ENCODE measurements at regions not wholly inside any gene's neighbourhood (a gene's known extent, or its start where the extent isn't known, plus 50 kb on each side); places are given as distances from the start of the nearest gene placed in this dataset.

DNA sequence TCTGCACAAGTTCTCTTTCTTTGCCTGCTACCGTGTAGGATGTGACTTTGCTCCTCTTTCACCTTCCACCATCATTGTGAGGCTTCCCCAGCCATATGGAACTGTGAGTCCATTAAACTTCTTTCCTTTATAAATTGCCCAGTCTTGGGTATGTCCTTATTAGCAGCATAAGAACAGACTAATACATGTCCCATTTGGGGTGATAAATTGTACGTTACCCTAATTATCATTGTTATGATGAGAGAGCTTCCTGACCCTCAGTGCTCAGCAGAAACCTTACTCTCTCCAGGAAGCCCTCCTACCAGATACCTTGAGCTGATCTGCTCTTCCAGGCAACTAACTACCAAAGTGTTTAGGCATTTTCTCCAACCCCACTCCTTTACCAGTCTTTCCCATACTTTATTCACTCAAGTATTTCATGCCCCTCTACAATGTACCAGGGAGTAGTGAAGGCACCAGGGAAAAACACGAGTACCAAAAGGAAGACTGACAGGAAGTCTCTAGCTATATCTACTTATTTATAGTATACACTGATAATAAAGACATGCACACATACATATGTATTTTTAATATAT, 196.2 kb downstream of the MYCN start:
- DNase-seq (ENCODE audit: low read depth): no peak

DNA sequence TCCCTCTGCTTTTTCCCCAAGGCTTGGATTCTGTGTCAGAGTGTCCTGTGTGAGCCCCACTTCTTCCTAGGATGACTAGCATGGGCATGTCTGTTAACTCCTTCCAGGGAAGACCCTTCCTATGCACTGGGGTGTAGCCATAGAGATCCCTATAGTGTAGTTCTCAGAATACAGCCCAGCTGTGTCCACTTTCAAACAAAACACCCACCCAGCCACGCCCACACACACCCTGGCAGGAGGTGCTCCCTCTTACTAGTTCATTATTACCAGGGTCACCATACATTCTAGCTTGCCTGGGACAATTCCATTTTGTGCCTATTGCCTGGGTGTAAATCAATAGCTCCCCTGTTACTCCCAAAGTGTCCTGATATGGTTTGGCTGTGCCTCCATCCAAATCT, 195.6 kb downstream of the MYCN start:
- DNase-seq (ENCODE audit: low read depth): no peak

DNA sequence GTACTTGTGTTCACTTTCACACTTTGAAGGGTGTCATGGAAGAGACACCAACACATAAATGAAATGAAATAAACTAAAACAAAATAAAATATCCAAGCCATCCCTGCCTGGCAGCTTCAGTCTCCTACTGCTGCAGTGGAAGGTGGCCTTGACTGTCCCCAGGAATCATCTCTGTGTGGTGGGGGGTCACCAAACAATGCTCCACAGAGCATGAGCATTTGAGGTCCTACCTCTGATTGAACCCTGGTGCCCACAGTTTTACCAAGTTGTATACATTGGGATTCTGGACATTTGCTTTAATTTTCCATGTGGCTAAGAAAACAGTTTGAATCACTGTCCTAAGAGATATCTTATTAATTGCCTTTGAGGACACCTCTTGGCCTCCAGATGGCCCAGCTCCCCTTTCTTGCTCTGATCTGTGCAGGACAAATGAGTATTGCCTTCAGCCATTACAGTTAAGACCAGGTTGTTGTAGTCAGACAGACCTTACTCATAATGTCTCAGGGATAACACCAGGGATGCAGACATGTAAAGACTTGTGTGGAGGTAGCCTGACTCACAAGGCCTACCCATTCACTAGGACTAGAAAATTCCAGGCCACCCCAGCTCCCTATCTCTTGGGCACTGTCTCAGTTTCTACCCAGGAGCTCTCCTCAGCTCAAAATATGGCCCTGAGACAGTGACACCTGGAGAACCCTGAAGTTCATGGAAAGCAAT, 195.0 kb downstream of the MYCN start:
- no peak for DNase-seq (ENCODE audit: low read depth)

DNA sequence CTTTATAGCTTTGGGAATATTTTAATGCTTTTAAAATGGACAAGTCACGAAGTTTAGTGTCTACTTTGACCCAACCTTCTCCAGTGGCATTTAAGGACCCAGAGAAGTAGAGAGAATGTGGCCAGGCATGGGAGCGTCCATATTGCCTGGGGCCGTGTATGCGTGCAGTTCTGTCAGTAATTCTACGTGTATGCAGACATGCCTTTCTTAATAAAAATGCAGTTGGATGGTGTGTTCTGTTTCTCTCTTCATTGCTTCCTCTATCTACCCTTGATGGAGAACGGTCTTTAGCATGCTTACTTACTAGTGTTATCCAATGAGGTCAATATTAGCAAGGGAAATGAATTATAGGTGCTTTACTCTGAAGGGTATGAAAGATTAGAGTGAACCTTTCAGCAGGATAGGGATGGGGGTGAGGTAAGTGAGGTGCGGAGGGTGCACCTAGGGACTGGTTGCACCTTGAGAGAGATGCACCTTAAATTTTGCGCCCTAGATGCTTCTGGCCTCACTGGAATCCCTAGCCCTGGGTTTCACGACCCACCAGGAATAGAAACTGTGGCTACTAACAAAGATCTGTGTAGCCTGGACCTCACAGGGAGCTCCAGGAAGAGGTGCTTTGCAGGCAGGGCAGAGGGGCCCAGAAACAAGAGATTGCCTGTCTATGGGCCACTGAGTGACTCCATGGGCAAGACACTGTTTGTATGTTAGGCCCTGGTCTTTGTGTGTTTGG, 194.3 kb downstream of the MYCN start:
- no peak for DNase-seq (ENCODE audit: low read depth)

DNA sequence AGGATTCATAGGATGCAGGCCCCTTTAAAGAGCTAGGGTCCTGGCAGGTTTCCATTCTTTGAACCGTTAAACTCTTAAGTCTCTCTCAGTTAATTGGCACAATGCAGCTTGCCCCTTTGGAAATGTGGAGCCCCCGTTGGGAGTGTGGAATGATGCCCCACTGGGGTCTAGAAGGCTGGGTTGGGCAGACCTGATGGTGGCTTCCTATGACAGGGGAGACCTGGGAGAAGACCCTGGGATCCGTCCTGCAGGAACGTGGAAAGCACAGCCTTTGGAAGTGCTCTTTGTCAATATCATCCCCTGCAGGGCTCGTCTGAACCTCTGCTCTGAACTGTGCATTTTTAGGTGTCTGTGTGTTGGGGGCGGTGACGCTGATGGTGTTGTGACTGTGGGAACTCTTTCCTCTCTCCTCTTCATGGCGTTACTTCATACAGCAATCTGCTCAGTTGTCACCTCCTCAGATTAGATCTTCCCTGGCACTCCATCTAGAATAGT, 190.6 kb downstream of the MYCN start:
- no peak for DNase-seq (ENCODE audit: low read depth)

DNA sequence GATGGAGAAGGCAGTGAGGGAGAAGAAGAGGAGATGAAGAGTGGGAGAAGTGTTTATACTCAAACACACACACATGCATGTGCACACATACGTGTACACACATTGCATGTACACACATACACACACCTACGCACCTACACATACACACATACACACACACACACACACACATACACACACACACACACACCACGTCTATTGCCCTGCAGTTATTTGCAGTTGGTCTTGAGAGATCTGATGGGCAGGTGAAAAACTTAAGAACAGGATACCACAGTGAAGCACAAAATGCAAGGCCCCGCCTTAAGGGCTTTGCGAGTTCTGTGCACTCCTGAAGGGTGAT, 190.2 kb downstream of the MYCN start:
- no peak for DNase-seq (ENCODE audit: low read depth)

DNA sequence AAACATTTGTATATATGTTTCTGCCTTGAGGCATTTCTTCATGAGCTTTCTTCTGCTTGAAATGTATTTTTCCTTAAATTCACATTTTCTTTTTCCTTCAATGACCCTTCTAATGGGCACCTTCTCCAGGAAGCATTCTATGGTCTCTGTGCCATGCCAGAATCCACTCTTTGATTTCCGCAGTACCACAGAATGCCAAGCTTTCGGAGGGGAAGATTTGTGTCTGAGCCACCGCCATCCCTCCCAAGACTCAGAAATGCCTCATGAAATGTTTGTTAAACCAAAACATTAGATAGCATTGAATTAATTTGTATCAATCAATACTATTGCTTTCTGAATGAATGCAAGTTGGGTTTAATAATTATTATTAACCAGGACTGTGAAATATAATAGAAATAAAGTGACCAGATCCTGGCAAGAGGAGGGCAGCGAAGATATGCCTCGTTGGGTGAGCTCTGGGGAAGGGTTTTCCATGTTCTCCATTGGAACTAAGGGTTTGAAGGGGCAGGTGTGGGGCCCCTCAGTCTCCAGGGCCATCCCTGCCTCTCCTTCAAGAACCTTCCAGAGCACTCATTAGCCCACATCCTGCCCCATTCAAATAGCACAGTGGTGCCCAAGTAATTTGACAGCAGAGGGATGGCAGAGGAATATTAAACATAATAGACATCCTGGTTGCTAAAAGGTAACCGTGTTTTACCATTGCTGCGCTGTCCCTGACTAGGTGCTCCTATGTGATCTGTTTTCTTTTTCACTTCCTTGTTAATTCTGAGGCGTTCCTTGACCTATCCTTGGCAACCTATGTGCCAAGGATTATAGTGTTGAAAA, 189.6 kb downstream of the MYCN start:
- DNase-seq (ENCODE audit: low read depth): no peak

DNA sequence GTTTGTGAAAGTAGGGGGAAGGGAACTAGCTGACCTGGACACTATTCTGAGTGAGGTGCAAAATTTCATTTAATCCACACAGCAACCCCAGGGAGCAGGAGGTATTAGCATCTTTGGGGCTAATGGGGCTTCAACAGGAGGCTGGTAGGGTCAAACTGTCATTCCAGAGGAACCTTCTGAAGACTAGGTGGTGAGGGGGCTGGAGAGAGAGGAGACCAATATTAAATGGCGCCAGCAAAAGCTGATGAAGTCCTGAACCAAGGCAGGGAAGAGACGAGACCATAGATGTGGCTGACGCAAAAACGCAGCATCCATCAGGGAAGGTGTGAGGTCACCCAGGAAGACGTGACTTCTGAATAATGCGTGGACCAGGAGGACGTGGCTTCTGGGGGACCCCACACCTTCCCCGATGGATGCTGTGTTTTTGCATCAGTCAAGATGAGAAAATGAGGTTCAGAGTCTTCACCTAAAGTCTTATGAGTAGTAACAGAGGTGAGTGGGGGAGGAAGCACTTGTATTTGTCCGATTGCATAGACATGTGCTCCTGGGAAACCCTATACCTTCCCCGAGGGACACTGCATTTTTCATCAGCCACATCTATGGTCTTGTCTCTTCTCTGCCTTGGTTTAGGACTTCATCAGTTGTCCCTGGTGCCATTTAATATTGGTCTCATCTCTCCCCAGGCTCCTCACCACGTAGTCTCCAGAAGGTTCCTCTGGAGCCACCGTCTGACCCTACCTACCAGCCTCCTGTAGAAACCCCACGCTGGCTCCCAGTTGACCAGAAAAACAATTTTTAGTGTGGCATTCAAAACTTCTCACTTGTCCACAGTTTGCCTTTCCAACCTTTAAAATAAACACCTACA, 188.6 kb downstream of the MYCN start:
- DNase-seq (ENCODE audit: low read depth): no peak

DNA sequence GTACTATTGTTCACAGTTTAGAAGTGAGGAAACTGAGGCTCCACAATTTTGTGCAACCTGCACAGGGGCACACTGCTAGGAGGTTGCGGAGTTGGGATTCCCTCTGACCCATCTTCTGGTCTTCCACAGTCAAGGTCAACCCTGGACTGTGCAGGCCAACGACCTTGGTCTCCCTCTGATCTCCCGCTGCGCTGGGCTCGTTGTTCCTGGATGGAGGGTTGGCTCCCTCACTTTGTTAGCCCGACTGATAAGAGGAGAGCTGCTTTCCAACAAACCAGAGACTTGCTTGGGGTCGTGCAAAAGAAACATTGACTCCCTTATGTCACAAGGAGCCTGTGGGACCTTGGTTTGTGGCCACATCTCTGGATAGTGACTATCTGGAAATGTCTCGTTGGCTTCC, 187.6 kb downstream of the MYCN start:
- DNase-seq (ENCODE audit: low read depth): no peak

DNA sequence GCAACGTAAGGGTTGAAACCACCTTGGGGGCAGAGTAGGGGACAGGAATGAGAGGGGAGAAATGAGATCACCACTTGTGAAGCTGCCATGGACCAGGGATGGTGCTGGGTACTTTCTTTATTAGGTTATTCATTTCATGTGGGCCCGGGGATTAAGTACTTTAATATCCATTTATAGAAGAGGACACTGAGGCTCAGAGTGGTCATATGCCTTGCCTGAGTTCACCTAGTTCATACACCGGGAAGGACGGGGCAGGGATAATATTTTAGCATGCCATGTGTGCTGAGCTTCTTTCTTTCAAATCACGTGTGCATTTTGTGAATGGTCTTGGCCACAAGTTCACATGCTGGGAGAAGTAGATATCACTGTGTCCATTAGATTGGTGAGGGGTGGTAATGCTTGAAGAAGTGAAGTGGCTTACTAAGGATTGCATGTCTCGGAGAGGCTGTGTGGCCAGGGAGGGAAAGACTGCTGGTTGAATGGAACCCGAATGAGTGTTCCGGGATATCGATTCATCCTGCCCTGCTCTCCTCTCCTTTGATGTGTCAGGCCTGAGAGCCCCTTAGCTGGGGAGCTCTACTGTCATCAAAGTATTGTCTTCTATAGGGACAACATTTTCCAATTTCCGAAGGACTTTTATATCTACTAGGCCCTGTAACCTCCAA, 187.1 kb downstream of the MYCN start:
- no peak for DNase-seq (ENCODE audit: low read depth)

DNA sequence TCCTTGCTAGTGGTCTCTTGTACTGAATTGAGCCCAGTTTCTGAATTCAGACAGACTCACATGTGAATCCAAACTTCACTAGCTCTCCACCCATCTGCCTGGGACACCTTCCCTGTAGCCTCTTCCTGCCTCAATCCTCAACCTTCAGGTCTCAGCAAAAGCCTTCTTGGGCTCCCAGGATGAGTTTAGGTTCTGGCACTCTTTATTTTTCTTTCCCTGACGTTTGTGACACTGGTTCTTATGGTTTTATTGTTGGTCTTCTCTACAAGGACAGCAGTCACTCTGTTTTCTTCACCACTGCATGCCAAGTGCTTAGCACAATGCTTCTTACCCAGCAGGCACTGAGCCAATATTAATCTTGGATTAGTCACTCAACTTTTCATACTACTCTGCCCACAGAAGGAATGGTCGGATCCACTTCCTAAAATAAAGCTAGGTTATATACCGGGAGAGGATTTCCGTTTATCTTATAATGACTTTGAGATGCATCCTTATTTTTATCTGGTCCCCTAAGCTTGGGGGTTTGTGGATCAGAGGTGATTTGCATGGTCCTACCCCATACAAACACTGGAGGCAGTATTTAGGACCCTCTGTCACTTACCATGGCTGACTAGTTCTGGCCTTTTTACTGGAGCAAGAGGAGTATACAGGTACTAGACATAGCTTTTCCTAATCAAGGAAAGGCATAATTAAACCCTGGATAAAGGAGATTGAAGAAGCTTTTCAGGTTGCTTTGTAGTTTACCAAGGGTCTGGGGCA, 186.3 kb downstream of the MYCN start:
- DNase-seq (ENCODE audit: low read depth): no peak

DNA sequence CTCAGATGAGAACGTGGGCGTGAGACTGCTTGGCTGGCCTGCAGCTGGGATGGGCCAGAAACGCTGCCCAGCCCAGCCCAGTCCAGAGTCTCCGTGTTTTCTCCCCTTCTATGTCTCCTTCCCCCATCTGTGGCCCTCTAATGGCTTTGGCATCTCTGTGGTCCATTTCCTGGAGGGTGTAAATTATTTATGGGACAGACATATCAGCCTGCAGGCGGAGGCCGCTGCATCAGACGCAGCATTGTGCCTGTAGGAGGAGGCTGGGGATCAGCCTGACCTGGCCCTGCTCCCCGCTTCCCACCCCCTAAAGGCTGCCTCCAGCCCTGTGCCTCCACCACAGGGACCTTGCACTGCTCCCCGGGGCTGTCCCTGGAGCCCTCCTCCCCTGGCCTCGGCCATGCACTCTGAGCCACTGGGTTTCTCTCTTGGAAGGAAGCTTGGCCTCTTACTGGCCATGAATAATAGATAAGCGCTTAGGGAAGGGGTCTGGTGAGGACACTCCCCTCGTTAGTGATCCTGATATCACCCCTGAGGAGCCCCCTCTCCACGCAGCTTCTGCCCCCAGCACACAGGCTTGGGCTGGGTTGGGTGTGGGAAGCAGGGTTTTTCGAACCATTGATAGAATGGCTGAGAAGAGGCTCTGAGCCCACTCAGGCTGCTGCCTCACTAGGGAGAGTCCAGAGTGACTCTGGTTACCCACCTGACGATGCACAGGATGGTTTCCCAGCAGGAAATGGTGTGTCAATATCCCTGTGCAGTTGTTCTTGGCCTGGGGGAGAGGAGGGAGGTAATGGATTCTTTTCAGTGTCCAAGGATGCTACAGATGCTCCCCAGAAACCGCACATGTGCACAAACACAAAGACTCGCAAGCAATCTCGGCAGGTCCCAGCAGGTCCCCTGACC, 185.5 kb downstream of the MYCN start:
- DNase-seq (ENCODE audit: low read depth): no peak

DNA sequence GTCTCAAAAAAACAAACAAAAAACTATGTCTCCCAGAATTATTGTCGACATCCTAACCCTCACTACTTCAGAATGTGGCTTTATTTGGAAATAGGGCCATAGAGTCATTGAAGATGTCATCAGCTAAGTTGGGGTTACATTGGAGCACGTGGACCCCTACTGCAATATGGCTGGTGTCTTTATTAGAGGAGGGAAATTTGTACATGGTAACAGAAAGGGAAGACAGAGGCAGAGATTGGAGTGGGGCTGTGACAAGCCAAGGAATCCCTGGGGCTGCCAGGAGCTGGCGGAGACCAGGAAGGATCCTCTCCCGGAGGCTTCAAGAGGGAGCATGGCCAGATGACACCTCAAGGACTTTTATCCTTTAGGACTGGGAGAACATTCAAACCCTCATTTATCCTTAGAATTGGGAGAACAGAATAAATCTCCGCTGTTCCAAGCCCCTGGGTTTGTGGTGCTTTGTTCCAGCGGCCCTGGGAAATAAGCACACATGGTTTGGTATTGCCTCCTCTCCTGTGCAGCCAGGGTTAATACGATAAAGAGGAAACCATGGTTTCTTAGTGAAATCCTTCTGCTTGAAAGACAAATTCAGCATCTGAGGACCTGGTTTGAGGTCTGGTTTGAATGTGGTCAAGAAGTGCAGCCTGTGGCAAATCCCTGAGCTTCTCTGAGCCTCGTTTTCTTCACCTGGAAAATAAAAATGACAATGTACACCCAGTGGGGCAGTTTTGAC, 184.7 kb downstream of the MYCN start:
- no peak for DNase-seq (ENCODE audit: low read depth)

DNA sequence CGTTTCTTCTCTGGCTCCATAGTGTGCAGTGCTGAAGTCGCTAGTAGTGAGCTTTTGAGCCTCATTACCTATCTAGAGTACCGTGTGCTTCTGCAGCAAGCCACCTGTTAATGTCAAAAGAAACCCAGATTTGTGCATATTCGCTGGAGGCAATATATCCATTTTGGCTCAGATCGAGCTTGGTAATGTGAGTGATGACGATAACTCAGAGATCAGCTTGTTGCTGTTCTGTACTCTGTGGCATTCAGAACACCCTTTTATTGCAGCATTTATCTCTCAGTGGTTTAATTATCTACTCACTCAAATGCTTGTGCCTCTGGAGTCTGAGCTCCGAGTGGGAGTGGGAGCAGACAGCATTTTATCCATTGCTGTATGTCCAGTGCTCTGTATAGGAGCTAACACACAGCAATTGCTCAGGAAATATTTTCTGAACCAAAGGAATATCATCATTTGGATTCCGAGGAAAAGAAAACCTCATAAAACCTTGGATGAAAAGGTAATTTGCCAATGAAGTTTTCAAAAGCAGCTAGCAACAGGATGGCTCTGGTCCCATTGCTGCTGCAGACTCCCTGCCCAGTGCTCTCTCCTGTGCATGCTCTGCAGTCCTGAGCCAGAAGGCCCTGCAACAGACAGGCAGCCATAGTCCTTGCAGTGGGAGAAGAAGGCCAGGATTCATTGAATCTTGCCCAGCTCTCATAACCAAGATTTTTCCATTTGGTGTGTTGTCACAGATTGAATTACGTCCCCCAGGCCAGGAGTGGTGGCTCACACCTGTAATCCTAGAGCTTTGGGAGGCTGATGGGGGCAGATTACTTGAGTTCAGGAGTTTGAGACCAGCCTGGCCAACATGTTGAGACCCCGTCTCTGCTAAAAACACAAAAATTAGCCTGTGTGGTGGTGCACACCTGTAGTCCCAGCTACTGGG, 183.8 kb downstream of the MYCN start:
- DNase-seq (ENCODE audit: low read depth): no peak

DNA sequence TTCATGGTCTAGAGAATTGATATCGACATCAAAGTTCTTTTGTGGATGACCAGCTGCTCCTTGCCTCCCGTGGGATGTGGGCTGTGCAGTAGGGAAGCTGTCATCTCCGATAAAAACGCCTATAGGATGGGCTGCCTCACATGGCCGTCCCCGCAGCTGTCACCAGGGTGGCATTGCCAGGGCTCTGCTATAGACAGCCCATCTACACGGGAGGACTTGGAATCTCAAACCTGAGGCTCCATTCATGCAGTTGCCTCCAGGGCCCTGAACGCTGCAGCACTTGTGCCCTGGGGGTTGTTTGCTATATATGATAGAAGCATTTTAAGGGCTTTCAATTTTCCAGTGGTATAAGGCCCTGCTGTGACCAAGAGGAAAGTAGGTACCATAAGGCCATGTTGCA, 183.1 kb downstream of the MYCN start:
- DNase-seq (ENCODE audit: low read depth): no peak

DNA sequence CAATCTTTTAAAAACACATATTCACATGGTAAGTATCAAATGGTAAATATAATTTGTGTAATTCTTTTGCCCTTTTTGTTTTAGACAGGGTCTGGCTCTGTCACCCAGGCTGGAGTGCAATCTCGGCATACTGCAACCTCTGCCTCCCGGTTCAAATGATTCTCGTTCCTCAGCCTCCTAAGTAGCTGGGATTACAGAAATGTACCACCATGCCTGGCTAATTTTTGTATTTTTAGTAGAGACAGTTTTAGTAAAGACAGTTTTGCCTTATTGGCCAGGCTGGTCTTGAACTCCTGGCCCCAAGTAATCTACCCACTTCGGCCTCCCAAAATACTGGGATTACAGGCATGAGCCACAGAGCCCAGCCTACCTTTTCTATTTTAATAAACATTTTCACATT, 182.2 kb downstream of the MYCN start:
- no peak for DNase-seq (ENCODE audit: low read depth)

DNA sequence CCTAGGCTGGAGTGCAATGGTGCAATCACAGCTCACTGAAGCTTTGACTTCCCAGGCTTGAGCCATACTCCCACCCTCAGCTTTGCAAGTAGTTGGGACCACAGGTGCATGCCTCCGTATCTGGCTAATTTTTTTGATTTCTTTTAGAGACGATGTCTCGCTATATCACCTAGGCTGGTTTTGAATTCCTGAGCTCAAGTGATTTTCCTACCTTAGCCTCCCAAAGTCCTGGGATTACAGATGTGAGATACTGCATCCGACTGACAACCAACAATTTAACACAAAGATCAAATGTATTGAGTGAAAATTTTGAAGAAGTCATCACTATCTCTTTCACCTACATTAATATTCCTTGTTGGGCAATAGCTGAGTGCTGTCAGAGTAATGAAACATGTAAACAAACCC, 181.6 kb downstream of the MYCN start:
- no peak for DNase-seq (ENCODE audit: low read depth)

Measured in M059J (cell line).